ENCODE measurements at regions not wholly inside any gene's neighbourhood (a gene's known extent, or its start where the extent isn't known, plus 50 kb on each side); places are given as distances from the start of the nearest gene placed in this dataset.

DNA sequence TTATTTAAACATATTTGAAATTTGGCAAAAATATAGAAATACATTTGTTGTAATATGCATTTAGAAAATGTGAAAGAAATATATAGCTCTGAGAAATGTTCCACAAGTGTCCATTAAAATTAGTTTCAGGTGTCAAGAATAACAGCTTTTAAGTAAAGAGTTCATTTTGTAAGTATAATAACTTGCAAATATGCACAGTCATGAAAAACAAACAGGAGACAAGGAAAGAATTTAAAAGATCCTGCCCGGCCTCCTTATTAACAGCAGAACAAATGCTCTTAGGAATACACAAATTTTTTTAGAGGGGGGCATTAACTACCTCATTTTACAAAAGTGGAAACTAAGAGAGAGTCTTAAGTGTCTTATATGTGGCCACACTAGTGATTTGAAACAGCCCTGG, 77.7 kb upstream of the DBX2 start:
- DNase-seq (ENCODE audit: low read depth), result no peak
- TF ChIP-seq, protein P1, sequence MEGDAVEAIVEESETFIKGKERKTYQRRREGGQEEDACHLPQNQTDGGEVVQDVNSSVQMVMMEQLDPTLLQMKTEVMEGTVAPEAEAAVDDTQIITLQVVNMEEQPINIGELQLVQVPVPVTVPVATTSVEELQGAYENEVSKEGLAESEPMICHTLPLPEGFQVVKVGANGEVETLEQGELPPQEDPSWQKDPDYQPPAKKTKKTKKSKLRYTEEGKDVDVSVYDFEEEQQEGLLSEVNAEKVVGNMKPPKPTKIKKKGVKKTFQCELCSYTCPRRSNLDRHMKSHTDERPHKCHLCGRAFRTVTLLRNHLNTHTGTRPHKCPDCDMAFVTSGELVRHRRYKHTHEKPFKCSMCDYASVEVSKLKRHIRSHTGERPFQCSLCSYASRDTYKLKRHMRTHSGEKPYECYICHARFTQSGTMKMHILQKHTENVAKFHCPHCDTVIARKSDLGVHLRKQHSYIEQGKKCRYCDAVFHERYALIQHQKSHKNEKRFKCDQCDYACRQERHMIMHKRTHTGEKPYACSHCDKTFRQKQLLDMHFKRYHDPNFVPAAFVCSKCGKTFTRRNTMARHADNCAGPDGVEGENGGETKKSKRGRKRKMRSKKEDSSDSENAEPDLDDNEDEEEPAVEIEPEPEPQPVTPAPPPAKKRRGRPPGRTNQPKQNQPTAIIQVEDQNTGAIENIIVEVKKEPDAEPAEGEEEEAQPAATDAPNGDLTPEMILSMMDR (IDR thresholded peaks at IDR 0.05; ENCODE audit: insufficient read depth, low read depth, low read length, missing control alignments), result no peak

DNA sequence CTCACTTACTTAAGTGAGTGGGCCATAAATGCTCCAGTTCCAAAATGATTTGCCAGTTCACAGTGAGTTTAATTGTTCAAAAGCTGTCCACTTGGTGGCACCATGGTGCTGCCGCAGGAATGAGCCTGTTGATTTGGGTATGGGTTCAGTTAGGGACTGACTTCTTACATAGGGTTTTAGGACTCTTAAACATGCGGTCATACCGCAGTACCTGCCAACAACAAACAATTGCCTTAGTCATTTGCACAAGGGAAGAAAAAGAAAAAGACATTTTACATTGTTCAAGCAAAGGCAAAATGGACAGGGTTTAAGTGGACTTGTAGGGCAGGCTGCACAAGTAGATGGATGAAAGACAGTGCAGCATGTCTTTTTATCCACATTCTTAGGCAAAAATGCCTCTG, 80.0 kb upstream of the DBX2 start:
- DNase-seq (ENCODE audit: low read depth), result peak; percentile 68
- TF ChIP-seq, protein P1 (IDR thresholded peaks at IDR 0.05; ENCODE audit: insufficient read depth, low read depth, low read length, missing control alignments), result peak; percentile 76
- H3K4me3 ChIP-seq (ENCODE audit: low read length), result no peak overlapping the region

More for the DNA sequence above, 77.7 kb upstream of the DBX2 start:
- H3K4me3 ChIP-seq (ENCODE audit: low read length), result no peak overlapping the region

DNA sequence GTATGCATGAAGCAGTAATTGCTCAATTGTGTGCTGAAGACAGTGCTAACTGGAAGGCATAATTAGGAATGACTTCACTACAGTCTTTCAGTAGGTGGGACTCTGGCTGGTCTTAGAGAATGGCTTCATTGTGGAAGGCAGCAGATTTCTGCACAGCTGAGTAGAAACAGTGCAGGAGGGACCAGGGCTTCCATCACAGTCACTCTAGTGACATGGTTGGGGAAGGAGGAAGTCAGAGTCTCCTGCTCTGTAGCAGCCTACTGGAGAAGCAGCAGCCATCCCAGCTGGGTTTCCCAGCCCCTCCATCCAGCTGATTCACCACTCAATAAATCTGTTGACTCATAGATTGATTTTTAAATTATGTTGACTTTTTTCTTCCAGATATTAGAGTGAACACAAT, 80.6 kb upstream of the DBX2 start:
- DNase-seq (ENCODE audit: low read depth), result no peak
- no peak overlapping the region for H3K4me3 ChIP-seq (ENCODE audit: low read length)
- TF ChIP-seq, protein P1 (IDR thresholded peaks at IDR 0.05; ENCODE audit: insufficient read depth, low read depth, low read length, missing control alignments), result no peak

DNA sequence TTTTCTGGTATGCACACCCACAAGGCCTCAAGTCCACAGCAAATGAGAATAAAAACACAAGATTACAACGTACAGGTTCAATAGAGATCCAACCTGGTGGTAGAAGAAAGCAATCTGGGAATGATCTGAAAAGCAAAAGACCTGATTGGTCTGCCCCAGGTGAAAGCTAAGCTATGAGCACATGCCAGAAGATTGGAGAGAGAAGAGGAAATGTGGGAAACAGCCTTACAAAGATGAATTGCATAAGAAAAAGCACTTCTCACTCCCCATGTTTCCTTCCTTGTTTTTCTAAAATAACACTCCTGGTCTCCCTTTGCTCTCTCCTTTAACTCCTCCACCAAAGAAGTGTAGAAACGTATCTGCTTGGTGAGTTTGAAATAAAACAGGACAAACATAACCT, 77.3 kb upstream of the ANO6 start:
- DNase-seq (ENCODE audit: low read depth), result no peak
- TF ChIP-seq, protein P1 (IDR thresholded peaks at IDR 0.05; ENCODE audit: insufficient read depth, low read depth, low read length, missing control alignments), result no peak
- H3K4me3 ChIP-seq (ENCODE audit: low read length), result no peak overlapping the region

DNA sequence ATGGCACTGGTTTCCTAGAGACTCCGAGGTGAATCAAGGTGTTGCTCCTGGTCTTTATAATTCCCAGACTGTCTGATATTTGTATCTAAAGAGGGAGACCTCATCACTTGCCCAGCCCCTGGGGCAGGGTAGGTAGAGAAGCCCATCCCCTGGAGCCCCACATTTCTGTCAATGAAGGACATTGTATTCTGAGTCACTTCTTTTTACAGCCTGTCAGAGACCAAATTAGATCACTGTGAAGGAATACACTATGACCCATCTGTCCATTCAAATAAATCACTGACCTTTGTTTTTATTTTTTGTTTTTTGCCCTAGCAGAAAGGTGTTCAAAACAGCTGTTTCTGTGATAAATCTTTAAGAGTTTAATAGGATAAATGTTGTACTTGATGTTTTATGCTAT, 67.9 kb upstream of the ANO6 start:
- TF ChIP-seq, protein P1 (IDR thresholded peaks at IDR 0.05; ENCODE audit: insufficient read depth, low read depth, low read length, missing control alignments), result no peak
- no peak overlapping the region for H3K4me3 ChIP-seq (ENCODE audit: low read length)
- DNase-seq (ENCODE audit: low read depth), result no peak

GRCh38 chr12:45148619-45149018, 67.3 kb upstream of the ANO6 start:
- no peak for DNase-seq (ENCODE audit: low read depth)
- no peak overlapping the region for H3K4me3 ChIP-seq (ENCODE audit: low read length)
- TF ChIP-seq, protein P1 (IDR thresholded peaks at IDR 0.05; ENCODE audit: insufficient read depth, low read depth, low read length, missing control alignments), result no peak

- no peak overlapping the region for H3K4me3 ChIP-seq (ENCODE audit: low read length)
- no peak for DNase-seq (ENCODE audit: low read depth)
- TF ChIP-seq, protein P1 (IDR thresholded peaks at IDR 0.05; ENCODE audit: insufficient read depth, low read depth, low read length, missing control alignments), result no peak
Observed at GRCh38 chr12:45165284-45165683, 50.6 kb upstream of the ANO6 start.

Data from epithelial cell of esophagus (primary cell).